ENCODE measurements at regions not wholly inside any gene's neighbourhood (a gene's known extent, or its start where the extent isn't known, plus 50 kb on each side); places are given as distances from the start of the nearest gene placed in this dataset.

DNA sequence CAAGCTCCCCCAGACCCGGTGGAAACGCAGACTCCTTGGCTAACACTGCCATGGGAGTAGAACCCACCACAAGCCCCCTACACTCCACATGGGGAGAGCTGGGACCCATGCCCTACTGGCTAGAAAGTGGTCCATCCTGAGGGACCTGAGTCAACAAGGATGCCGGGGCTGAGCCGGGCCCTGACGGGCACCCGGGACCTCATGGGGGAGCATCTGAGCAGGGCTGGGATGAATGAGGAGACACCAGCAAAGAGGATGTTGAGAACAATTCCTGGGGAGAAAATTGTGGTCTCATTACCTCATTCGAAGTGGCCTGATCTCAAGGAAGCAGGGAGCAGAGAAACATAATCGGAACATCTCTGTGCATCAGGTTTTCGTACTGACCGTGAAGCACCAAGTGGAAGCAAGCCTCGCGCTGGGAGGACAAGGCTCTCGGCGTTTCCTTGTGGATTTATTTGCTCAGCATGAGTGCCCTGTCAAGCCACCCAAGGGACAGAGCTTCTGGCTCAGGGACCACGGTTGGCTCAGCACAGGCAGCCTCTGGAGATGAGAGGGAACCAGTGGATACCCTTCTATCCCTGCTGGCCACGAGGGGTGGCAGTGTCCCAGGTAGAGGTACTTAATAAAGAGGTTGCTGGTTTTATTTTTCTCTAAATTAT lies 132.2 kb upstream of the FAM20C start:
- TF ChIP-seq, protein P1, sequence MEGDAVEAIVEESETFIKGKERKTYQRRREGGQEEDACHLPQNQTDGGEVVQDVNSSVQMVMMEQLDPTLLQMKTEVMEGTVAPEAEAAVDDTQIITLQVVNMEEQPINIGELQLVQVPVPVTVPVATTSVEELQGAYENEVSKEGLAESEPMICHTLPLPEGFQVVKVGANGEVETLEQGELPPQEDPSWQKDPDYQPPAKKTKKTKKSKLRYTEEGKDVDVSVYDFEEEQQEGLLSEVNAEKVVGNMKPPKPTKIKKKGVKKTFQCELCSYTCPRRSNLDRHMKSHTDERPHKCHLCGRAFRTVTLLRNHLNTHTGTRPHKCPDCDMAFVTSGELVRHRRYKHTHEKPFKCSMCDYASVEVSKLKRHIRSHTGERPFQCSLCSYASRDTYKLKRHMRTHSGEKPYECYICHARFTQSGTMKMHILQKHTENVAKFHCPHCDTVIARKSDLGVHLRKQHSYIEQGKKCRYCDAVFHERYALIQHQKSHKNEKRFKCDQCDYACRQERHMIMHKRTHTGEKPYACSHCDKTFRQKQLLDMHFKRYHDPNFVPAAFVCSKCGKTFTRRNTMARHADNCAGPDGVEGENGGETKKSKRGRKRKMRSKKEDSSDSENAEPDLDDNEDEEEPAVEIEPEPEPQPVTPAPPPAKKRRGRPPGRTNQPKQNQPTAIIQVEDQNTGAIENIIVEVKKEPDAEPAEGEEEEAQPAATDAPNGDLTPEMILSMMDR (conservative IDR thresholded peaks at IDR 0.05; ENCODE audit: low read depth, low read length): no peak
- TF ChIP-seq EZH2 (IDR thresholded peaks at IDR 0.05; ENCODE audit: borderline replicate concordance, low read depth, low read length, poor library complexity, severe bottlenecking): no peak

All from A673 (cell line).